Neural progenitor cell (in vitro differentiated cells): ENCODE measurements at regions not wholly inside any gene's neighbourhood (a gene's known extent, or its start where the extent isn't known, plus 50 kb on each side); places are given as distances from the start of the nearest gene placed in this dataset.

Source experiments
- DNase-seq: peaks from one replicate; pipeline ENCODE4 v3.0.0-alpha.2; 2016; ENCODE audit warnings: low spot score
- H2AFZ ChIP-seq: fragments of 200-600 bp; sonication (generic); replicated peaks from 2 replicates; pipeline ENCODE4 v1.6.1; 2016; ENCODE audit warnings: antibody characterized with exemption
- H3F3A ChIP-seq: fragments of 200-600 bp; sonication (generic); 2 replicates; pipeline ENCODE4 v1.6.1; 2016; ENCODE audit warnings: antibody characterized with exemption, low read depth
- H3K27ac ChIP-seq: fragments of 200-600 bp; sonication (generic); 2 replicates; pipeline ENCODE4 v1.5.1; 2016; ENCODE audit warnings: mild to moderate bottlenecking
- H3K27me3 ChIP-seq: fragments of 200-600 bp; sonication (generic); 2 replicates; pipeline ENCODE4 v1.6.1; 2016; ENCODE audit warnings: mild to moderate bottlenecking, moderate library complexity
- H3K36me3 ChIP-seq: fragments of 200-600 bp; sonication (generic); 2 replicates; pipeline ENCODE4 v1.5.1; 2016
- H3K4me1 ChIP-seq: fragments of 200-600 bp; sonication (generic); 2 replicates; pipeline ENCODE4 v1.6.1; 2016; ENCODE audit warnings: mixed run types
- H3K4me2 ChIP-seq: fragments of 200-600 bp; sonication (generic); 2 replicates; pipeline ENCODE4 v1.6.1; 2016
- H3K4me3 ChIP-seq: fragments of 200-600 bp; sonication (generic); 2 replicates; pipeline ENCODE4 v1.5.1; 2016
- H3K79me2 ChIP-seq: fragments of 200-600 bp; sonication (generic); 2 replicates; pipeline ENCODE4 v1.6.1; 2016; ENCODE audit warnings: low read depth
- H3K9ac ChIP-seq: fragments of 200-600 bp; sonication (generic); 2 replicates; pipeline ENCODE4 v1.6.1; 2016
- H3K9me3 ChIP-seq: fragments of 200-600 bp; sonication (generic); 2 replicates; pipeline ENCODE4 v1.5.1; 2016; ENCODE audit warnings: low read depth
- H4K20me1 ChIP-seq: fragments of 200-600 bp; sonication (generic); 2 replicates; pipeline ENCODE4 v1.6.1; 2016; ENCODE audit warnings: low read depth
- H3K27ac Mint-ChIP-seq: 3 replicates; pipeline ENCODE4 v1.8.0; 2021; ENCODE audit warnings: mixed read lengths
- H3K27me3 Mint-ChIP-seq: 2 replicates; pipeline ENCODE4 v1.8.0; 2022; ENCODE audit warnings: low read depth, mild to moderate bottlenecking, inconsistent platforms, moderate library complexity, mixed read lengths; ENCODE audit not compliant: insufficient read depth
- H3K36me3 Mint-ChIP-seq: 3 replicates; pipeline ENCODE4 v1.8.0; 2021; ENCODE audit warnings: mixed read lengths
- H3K4me1 Mint-ChIP-seq: 3 replicates; pipeline ENCODE4 v1.8.0; 2021; ENCODE audit warnings: mixed read lengths
- H3K4me3 Mint-ChIP-seq: 3 replicates; pipeline ENCODE4 v1.8.0; 2021; ENCODE audit warnings: mild to moderate bottlenecking, moderate library complexity, mixed read lengths
- H3K9me3 Mint-ChIP-seq: 3 replicates; pipeline ENCODE4 v1.8.0; 2020; ENCODE audit warnings: mixed read lengths
- EZH2 ChIP-seq: fragments of 200-600 bp; sonication (generic); IDR thresholded peaks from 2 replicates; pipeline ENCODE4 v1.6.1; 2017; ENCODE audit warnings: antibody characterized with exemption, mild to moderate bottlenecking, moderate library complexity
- EZH2phosphoT487 ChIP-seq: fragments of 200-600 bp; sonication (generic); IDR thresholded peaks from 2 replicates; pipeline ENCODE4 v1.6.1; 2017; ENCODE audit warnings: antibody characterized with exemption
- TF ChIP-seq, protein P1 (sequence below): fragments of 200-600 bp; sonication (generic); IDR thresholded peaks from 2 replicates; pipeline ENCODE4 v1.5.1; 2017; ENCODE audit warnings: antibody characterized with exemption, mild to moderate bottlenecking

DNA sequence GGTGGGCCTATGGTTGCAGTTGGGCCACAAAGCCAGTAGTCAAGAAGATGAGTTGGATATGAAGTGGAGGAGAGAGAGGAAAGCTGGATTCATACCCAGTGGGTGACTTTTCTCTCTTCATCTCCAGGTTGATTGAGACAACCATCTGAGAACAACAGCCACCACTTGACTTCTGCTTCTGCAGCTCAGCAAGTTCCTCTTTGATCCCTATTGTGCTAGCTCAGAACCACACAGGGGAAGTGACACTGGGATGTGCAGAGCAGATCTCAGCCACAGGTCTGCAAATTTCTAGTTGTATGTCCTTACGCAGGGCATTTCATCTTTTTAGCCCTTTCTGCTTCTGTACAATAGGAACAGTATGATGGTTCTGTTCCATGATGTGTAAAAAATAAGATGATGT is 459.2 kb upstream of the ARRDC4 start:
- H3K4me1 ChIP-seq = no peaks in the 10 kb centered on the region
- no peak overlapping the region for H3K4me3 Mint-ChIP-seq
- DNase-seq = no peak
- H3K9ac ChIP-seq = no peak overlapping the region
- no peaks in the 10 kb centered on the region for H3F3A ChIP-seq
- H3K79me2 ChIP-seq = no peaks in the 10 kb centered on the region
- H3K9me3 ChIP-seq = no peaks in the 10 kb centered on the region
- no peaks in the 10 kb centered on the region for H3K9me3 Mint-ChIP-seq
- H3K4me3 ChIP-seq = no peak overlapping the region
- H3K27me3 ChIP-seq = no peaks in the 10 kb centered on the region
- no peak overlapping the region for H2AFZ ChIP-seq
- no peaks in the 10 kb centered on the region for H3K27me3 Mint-ChIP-seq
- H4K20me1 ChIP-seq = no peaks in the 10 kb centered on the region
- H3K27ac ChIP-seq = no peak overlapping the region
- H3K4me1 Mint-ChIP-seq = no peaks in the 10 kb centered on the region
- no peaks in the 10 kb centered on the region for H3K36me3 ChIP-seq
- no peak overlapping the region for H3K27ac Mint-ChIP-seq
- H3K4me2 ChIP-seq = no peak overlapping the region
- H3K36me3 Mint-ChIP-seq = no peaks in the 10 kb centered on the region
- no peak for TF ChIP-seq EZH2
- TF ChIP-seq, protein P1, sequence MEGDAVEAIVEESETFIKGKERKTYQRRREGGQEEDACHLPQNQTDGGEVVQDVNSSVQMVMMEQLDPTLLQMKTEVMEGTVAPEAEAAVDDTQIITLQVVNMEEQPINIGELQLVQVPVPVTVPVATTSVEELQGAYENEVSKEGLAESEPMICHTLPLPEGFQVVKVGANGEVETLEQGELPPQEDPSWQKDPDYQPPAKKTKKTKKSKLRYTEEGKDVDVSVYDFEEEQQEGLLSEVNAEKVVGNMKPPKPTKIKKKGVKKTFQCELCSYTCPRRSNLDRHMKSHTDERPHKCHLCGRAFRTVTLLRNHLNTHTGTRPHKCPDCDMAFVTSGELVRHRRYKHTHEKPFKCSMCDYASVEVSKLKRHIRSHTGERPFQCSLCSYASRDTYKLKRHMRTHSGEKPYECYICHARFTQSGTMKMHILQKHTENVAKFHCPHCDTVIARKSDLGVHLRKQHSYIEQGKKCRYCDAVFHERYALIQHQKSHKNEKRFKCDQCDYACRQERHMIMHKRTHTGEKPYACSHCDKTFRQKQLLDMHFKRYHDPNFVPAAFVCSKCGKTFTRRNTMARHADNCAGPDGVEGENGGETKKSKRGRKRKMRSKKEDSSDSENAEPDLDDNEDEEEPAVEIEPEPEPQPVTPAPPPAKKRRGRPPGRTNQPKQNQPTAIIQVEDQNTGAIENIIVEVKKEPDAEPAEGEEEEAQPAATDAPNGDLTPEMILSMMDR = no peak
- TF ChIP-seq EZH2phosphoT487 = no peak

DNA sequence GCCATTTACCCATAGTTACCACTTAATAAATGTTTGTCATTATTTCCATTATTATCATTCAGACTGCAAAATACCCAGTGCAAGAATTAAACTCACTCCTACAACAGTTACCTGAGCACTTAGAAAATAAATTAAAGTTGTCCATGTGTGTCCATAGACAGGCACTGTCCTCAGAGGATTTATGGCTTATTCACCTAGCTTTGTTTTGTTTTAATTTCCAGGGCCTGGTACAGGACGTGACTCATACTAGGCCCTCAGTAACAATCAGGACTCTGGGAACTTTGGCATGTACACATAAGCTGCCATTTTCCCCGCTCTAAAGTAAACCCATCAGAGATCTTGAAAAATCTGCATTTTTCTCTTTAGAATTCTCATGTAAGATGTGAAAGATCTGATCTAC is 458.5 kb upstream of the ARRDC4 start:
- no peak overlapping the region for H2AFZ ChIP-seq
- H3K27me3 ChIP-seq = no peaks in the 10 kb centered on the region
- no peak overlapping the region for H3K4me2 ChIP-seq
- H3K27ac ChIP-seq = no peak overlapping the region
- no peaks in the 10 kb centered on the region for H3K9me3 Mint-ChIP-seq
- H3K4me1 ChIP-seq = no peaks in the 10 kb centered on the region
- no peak overlapping the region for H3K4me3 ChIP-seq
- H3K79me2 ChIP-seq = no peaks in the 10 kb centered on the region
- no peaks in the 10 kb centered on the region for H3K36me3 ChIP-seq
- no peak for DNase-seq
- no peaks in the 10 kb centered on the region for H3K27me3 Mint-ChIP-seq
- H4K20me1 ChIP-seq = no peaks in the 10 kb centered on the region
- H3K9ac ChIP-seq = no peak overlapping the region
- H3K27ac Mint-ChIP-seq = no peak overlapping the region
- no peaks in the 10 kb centered on the region for H3F3A ChIP-seq
- no peaks in the 10 kb centered on the region for H3K9me3 ChIP-seq
- no peaks in the 10 kb centered on the region for H3K4me1 Mint-ChIP-seq
- no peaks in the 10 kb centered on the region for H3K36me3 Mint-ChIP-seq
- no peak for TF ChIP-seq EZH2
- TF ChIP-seq EZH2phosphoT487 = no peak
- TF ChIP-seq, protein P1 = no peak
- H3K4me3 Mint-ChIP-seq = no peak overlapping the region

DNA sequence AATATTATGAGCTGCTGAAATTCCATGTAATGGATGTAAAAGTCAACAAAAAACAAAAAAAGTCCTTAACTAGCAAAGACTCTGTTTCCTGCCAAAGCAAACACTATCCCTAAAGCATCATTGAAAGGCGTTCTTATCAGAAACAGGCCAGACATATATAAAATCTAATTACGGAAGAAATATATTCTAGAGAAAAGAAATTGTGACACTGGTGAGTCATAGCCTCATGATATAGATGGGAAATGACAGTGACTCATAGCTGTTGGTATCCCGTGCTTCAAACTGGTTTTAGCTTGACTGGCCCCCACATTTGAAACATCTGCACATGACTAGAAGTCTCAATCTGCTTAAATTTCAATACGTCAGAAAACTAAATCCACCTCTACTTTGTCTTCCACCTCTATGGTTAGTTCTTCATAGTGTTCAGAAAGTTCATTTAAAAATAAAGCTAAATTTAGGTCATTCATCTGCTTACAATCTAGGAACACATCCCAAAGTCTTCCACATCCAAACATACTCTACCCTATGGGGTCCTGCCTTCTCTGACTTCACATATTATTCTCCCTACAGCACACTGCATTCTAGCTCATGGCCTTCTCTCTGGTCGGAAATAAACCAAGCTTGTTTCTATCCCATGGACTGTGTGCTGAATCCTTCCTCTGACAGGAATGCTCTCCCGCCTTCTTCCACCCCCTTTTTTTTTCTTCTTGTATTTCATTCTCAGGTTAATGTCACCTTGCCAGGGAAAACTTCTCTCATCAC is 456.3 kb upstream of the ARRDC4 start:
- no peak overlapping the region for H3K27ac Mint-ChIP-seq
- H2AFZ ChIP-seq = no peak overlapping the region

More for the DNA sequence above, 456.3 kb upstream of the ARRDC4 start:
- Mint-ChIP-seq H3K4me1 (no peaks in the 10 kb centered on the region), H3K27me3 (no peaks in the 10 kb centered on the region), H3K9me3 (no peaks in the 10 kb centered on the region), H3K4me3 (no peak overlapping the region), H3K36me3 (no peaks in the 10 kb centered on the region)
- Histone ChIP-seq H3K27ac (no peak overlapping the region), H3K4me2 (no peak overlapping the region), H3K36me3 (no peaks in the 10 kb centered on the region), H3K79me2 (no peaks in the 10 kb centered on the region), H3K27me3 (no peaks in the 10 kb centered on the region), H3K4me1 (no peaks in the 10 kb centered on the region), H3K4me3 (no peak overlapping the region), H4K20me1 (no peaks in the 10 kb centered on the region), H3K9ac (no peak overlapping the region), H3K9me3 (no peaks in the 10 kb centered on the region), H3F3A (no peaks in the 10 kb centered on the region)
- DNase-seq = no peak
- TF ChIP-seq, protein P1 = no peak
- TF ChIP-seq EZH2phosphoT487 = no peak
- TF ChIP-seq EZH2 = no peak
